ENCODE measurements at regions not wholly inside any gene's neighbourhood (a gene's known extent, or its start where the extent isn't known, plus 50 kb on each side); places are given as distances from the start of the nearest gene placed in this dataset.

DNA sequence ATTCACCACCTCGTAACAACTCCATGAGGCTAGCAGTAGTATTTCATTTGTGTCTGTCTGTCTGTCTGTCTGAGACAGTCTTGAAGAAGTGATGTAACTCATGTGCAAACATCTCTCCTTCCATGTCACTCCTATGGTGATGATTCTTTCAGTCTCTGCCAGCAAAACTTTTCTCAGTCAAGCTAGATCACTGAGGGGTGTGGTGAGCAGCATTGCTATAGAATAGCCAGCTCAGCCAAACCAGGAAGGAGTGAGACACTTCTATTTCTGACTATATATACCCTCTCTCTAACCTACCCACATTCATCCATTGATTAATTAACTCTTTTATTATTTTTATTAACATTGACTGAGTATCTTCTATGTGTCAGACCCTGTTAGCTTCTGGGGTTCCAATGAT, 1095.1 kb upstream of the GYPC start:
- TF ChIP-seq, protein P1, sequence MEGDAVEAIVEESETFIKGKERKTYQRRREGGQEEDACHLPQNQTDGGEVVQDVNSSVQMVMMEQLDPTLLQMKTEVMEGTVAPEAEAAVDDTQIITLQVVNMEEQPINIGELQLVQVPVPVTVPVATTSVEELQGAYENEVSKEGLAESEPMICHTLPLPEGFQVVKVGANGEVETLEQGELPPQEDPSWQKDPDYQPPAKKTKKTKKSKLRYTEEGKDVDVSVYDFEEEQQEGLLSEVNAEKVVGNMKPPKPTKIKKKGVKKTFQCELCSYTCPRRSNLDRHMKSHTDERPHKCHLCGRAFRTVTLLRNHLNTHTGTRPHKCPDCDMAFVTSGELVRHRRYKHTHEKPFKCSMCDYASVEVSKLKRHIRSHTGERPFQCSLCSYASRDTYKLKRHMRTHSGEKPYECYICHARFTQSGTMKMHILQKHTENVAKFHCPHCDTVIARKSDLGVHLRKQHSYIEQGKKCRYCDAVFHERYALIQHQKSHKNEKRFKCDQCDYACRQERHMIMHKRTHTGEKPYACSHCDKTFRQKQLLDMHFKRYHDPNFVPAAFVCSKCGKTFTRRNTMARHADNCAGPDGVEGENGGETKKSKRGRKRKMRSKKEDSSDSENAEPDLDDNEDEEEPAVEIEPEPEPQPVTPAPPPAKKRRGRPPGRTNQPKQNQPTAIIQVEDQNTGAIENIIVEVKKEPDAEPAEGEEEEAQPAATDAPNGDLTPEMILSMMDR (IDR thresholded peaks at IDR 0.05), result no peak
- TF ChIP-seq POLR2A (IDR thresholded peaks at IDR 0.05), result no peak
